ENCODE measurements at regions not wholly inside any gene's neighbourhood (a gene's known extent, or its start where the extent isn't known, plus 50 kb on each side); places are given as distances from the start of the nearest gene placed in this dataset.
"Not testable (repeated sequence)": the region's sequence is repeated elsewhere in the genome, so short reads cannot be mapped to it uniquely, and the experiment has no call there.

- not testable (repeated sequence) for H4K20me1 ChIP-seq (ENCODE audit: insufficient read depth, low read length); H3K9me3 ChIP-seq (ENCODE audit: insufficient read depth, low read length, severe bottlenecking); H3K36me3 ChIP-seq (ENCODE audit: insufficient read depth, low read length); H3K4me1 ChIP-seq (ENCODE audit: insufficient read depth, low read length); DNase-seq; H3K27me3 ChIP-seq (ENCODE audit: insufficient read depth, low read length, poor library complexity); ATAC-seq (ENCODE audit: insufficient read depth, low read depth); H2AFZ ChIP-seq (ENCODE audit: low read depth, low read length); H3K9ac ChIP-seq (ENCODE audit: low read depth, low read length); H3K79me2 ChIP-seq (ENCODE audit: insufficient read depth, low read length); H3K4me2 ChIP-seq (ENCODE audit: insufficient read depth, low read length); H3K4me3 ChIP-seq (ENCODE audit: low read depth in 1 of 2, low read length in 2 of 2); H3K27ac ChIP-seq (ENCODE audit: low read length)
Measured at GRCh38 chr9:39632071-39632470, 276.6 kb downstream of the SPATA31A1 start.

- not testable (repeated sequence) for H3K27me3 ChIP-seq (ENCODE audit: insufficient read depth, low read length, poor library complexity); H3K36me3 ChIP-seq (ENCODE audit: insufficient read depth, low read length); H3K4me2 ChIP-seq (ENCODE audit: insufficient read depth, low read length); DNase-seq; H4K20me1 ChIP-seq (ENCODE audit: insufficient read depth, low read length); ATAC-seq (ENCODE audit: insufficient read depth, low read depth); H3K27ac ChIP-seq (ENCODE audit: low read length); H2AFZ ChIP-seq (ENCODE audit: low read depth, low read length); H3K4me3 ChIP-seq (ENCODE audit: low read depth in 1 of 2, low read length in 2 of 2); H3K4me1 ChIP-seq (ENCODE audit: insufficient read depth, low read length); H3K79me2 ChIP-seq (ENCODE audit: insufficient read depth, low read length); H3K9ac ChIP-seq (ENCODE audit: low read depth, low read length); H3K9me3 ChIP-seq (ENCODE audit: insufficient read depth, low read length, severe bottlenecking)
Measured at GRCh38 chr9:39649029-39649428, 293.6 kb downstream of the SPATA31A1 start.

GRCh38 chr9:39656960-39657603 lies 301.6 kb downstream of the SPATA31A1 start:
- not testable (repeated sequence) for H3K79me2 ChIP-seq (ENCODE audit: insufficient read depth, low read length); H3K4me2 ChIP-seq (ENCODE audit: insufficient read depth, low read length); H3K9me3 ChIP-seq (ENCODE audit: insufficient read depth, low read length, severe bottlenecking); H3K27ac ChIP-seq (ENCODE audit: low read length); ATAC-seq (ENCODE audit: insufficient read depth, low read depth); H3K4me1 ChIP-seq (ENCODE audit: insufficient read depth, low read length); H4K20me1 ChIP-seq (ENCODE audit: insufficient read depth, low read length); H3K4me3 ChIP-seq (ENCODE audit: low read depth in 1 of 2, low read length in 2 of 2); H3K9ac ChIP-seq (ENCODE audit: low read depth, low read length); H3K36me3 ChIP-seq (ENCODE audit: insufficient read depth, low read length); H3K27me3 ChIP-seq (ENCODE audit: insufficient read depth, low read length, poor library complexity); H2AFZ ChIP-seq (ENCODE audit: low read depth, low read length); DNase-seq

- H3K79me2 ChIP-seq (ENCODE audit: insufficient read depth, low read length); H3K36me3 ChIP-seq (ENCODE audit: insufficient read depth, low read length); H3K4me2 ChIP-seq (ENCODE audit: insufficient read depth, low read length); H2AFZ ChIP-seq (ENCODE audit: low read depth, low read length); H3K4me3 ChIP-seq (ENCODE audit: low read depth in 1 of 2, low read length in 2 of 2); H3K27me3 ChIP-seq (ENCODE audit: insufficient read depth, low read length, poor library complexity); H4K20me1 ChIP-seq (ENCODE audit: insufficient read depth, low read length); ATAC-seq (ENCODE audit: insufficient read depth, low read depth); H3K9ac ChIP-seq (ENCODE audit: low read depth, low read length); DNase-seq; H3K27ac ChIP-seq (ENCODE audit: low read length); H3K4me1 ChIP-seq (ENCODE audit: insufficient read depth, low read length); H3K9me3 ChIP-seq (ENCODE audit: insufficient read depth, low read length, severe bottlenecking): not testable (repeated sequence)
Measured at GRCh38 chr9:39663020-39663419, 307.6 kb downstream of the SPATA31A1 start.

- H3K4me2 ChIP-seq (ENCODE audit: insufficient read depth, low read length); H2AFZ ChIP-seq (ENCODE audit: low read depth, low read length); H3K27ac ChIP-seq (ENCODE audit: low read length); H3K9me3 ChIP-seq (ENCODE audit: insufficient read depth, low read length, severe bottlenecking); H3K9ac ChIP-seq (ENCODE audit: low read depth, low read length); H3K4me1 ChIP-seq (ENCODE audit: insufficient read depth, low read length); H3K4me3 ChIP-seq (ENCODE audit: low read depth in 1 of 2, low read length in 2 of 2); H4K20me1 ChIP-seq (ENCODE audit: insufficient read depth, low read length); H3K36me3 ChIP-seq (ENCODE audit: insufficient read depth, low read length); H3K79me2 ChIP-seq (ENCODE audit: insufficient read depth, low read length); ATAC-seq (ENCODE audit: insufficient read depth, low read depth); H3K27me3 ChIP-seq (ENCODE audit: insufficient read depth, low read length, poor library complexity); DNase-seq: not testable (repeated sequence)
Measured at GRCh38 chr9:39663713-39664112, 308.2 kb downstream of the SPATA31A1 start.

GRCh38 chr9:39665020-39665419 lies 309.6 kb downstream of the SPATA31A1 start:
- H3K4me1 ChIP-seq (ENCODE audit: insufficient read depth, low read length); H3K27ac ChIP-seq (ENCODE audit: low read length); H3K79me2 ChIP-seq (ENCODE audit: insufficient read depth, low read length); H3K9ac ChIP-seq (ENCODE audit: low read depth, low read length); H4K20me1 ChIP-seq (ENCODE audit: insufficient read depth, low read length); H3K9me3 ChIP-seq (ENCODE audit: insufficient read depth, low read length, severe bottlenecking); H3K4me3 ChIP-seq (ENCODE audit: low read depth in 1 of 2, low read length in 2 of 2); H3K4me2 ChIP-seq (ENCODE audit: insufficient read depth, low read length); H3K27me3 ChIP-seq (ENCODE audit: insufficient read depth, low read length, poor library complexity); H2AFZ ChIP-seq (ENCODE audit: low read depth, low read length); ATAC-seq (ENCODE audit: insufficient read depth, low read depth); DNase-seq; H3K36me3 ChIP-seq (ENCODE audit: insufficient read depth, low read length): not testable (repeated sequence)

- H3K4me3 ChIP-seq (ENCODE audit: low read depth in 1 of 2, low read length in 2 of 2); H3K36me3 ChIP-seq (ENCODE audit: insufficient read depth, low read length); H4K20me1 ChIP-seq (ENCODE audit: insufficient read depth, low read length); ATAC-seq (ENCODE audit: insufficient read depth, low read depth); H3K4me1 ChIP-seq (ENCODE audit: insufficient read depth, low read length); DNase-seq; H3K9me3 ChIP-seq (ENCODE audit: insufficient read depth, low read length, severe bottlenecking); H2AFZ ChIP-seq (ENCODE audit: low read depth, low read length); H3K4me2 ChIP-seq (ENCODE audit: insufficient read depth, low read length); H3K27me3 ChIP-seq (ENCODE audit: insufficient read depth, low read length, poor library complexity); H3K27ac ChIP-seq (ENCODE audit: low read length); H3K79me2 ChIP-seq (ENCODE audit: insufficient read depth, low read length); H3K9ac ChIP-seq (ENCODE audit: low read depth, low read length): not testable (repeated sequence)
Measured at GRCh38 chr9:39674437-39675210, 319.2 kb downstream of the SPATA31A1 start.

GRCh38 chr9:39675211-39675553 lies 319.7 kb downstream of the SPATA31A1 start:
- H2AFZ ChIP-seq (ENCODE audit: low read depth, low read length); H3K27ac ChIP-seq (ENCODE audit: low read length); H3K4me3 ChIP-seq (ENCODE audit: low read depth in 1 of 2, low read length in 2 of 2); H3K9ac ChIP-seq (ENCODE audit: low read depth, low read length); ATAC-seq (ENCODE audit: insufficient read depth, low read depth); H3K27me3 ChIP-seq (ENCODE audit: insufficient read depth, low read length, poor library complexity); H3K4me1 ChIP-seq (ENCODE audit: insufficient read depth, low read length); H3K9me3 ChIP-seq (ENCODE audit: insufficient read depth, low read length, severe bottlenecking); H3K36me3 ChIP-seq (ENCODE audit: insufficient read depth, low read length); H3K79me2 ChIP-seq (ENCODE audit: insufficient read depth, low read length); H3K4me2 ChIP-seq (ENCODE audit: insufficient read depth, low read length); DNase-seq; H4K20me1 ChIP-seq (ENCODE audit: insufficient read depth, low read length): not testable (repeated sequence)

Measured in DND-41 (cell line).